Right atrium auricular region (tissue), 2 donors: ENCODE measurements at regions not wholly inside any gene's neighbourhood (a gene's known extent, or its start where the extent isn't known, plus 50 kb on each side); places are given as distances from the start of the nearest gene placed in this dataset.

Experiments
- DNase-seq: peaks from one replicate; pipeline ENCODE4 v3.0.0-alpha.2; 2019; ENCODE audit warnings: low spot score
- H3K27ac ChIP-seq, 2 donors: fragments of 200-600 bp; sonication (generic); 1 replicate in 1 of 2; 2 replicates in 1 of 2; pipeline ENCODE4 v1.5.1; 2016 to 2019
- H3K27me3 ChIP-seq, 2 donors: fragments of 200-600 bp; sonication (generic); one replicate each; pipeline versions ENCODE4 v1.5.1 to v1.6.0; 2017 to 2019
- H3K36me3 ChIP-seq: fragments of 200-600 bp; sonication (generic); one replicate; pipeline ENCODE4 v1.5.1; 2016
- H3K4me1 ChIP-seq, 2 donors: fragments of 200-600 bp; sonication (generic); one replicate each; pipeline versions ENCODE4 v1.5.1 to v1.6.0; 2017 to 2019
- H3K4me3 ChIP-seq, 2 donors: fragments of 200-600 bp; sonication (generic); 1 replicate in 1 of 2; 2 replicates in 1 of 2; pipeline ENCODE4 v1.5.1; 2017 to 2019; ENCODE audit warnings: mild to moderate bottlenecking in 1 of 2, moderate library complexity in 1 of 2
- H3K9me3 ChIP-seq, 2 donors: fragments of 200-600 bp; sonication (generic); one replicate each; pipeline ENCODE4 v1.5.1; 2019
- CTCF ChIP-seq, 2 donors: fragments of 200-600 bp; sonication (generic); IDR thresholded peaks; one replicate each; pipeline ENCODE4 v1.5.1; 2019; ENCODE audit warnings: antibody characterized with exemption in 2 of 2

- H3K4me3 ChIP-seq = no peak overlapping the region
- no peaks in the 10 kb centered on the region for H3K9me3 ChIP-seq
- DNase-seq = no peak
- H3K27ac ChIP-seq = no peak overlapping the region
- no peaks in the 10 kb centered on the region for H3K4me1 ChIP-seq
- H3K27me3 ChIP-seq = no peaks in the 10 kb centered on the region
- no peaks in the 10 kb centered on the region for H3K36me3 ChIP-seq
- no peak for TF ChIP-seq CTCF (IDR thresholded peaks at IDR 0.05)
Observed at GRCh38 chr4:119794681-119795080, 166.1 kb upstream of the PDE5A start.

- Histone ChIP-seq H3K27me3 (no peaks in the 10 kb centered on the region), H3K36me3 (no peaks in the 10 kb centered on the region), H3K4me1 (no peaks in the 10 kb centered on the region), H3K4me3 (no peak overlapping the region), H3K9me3 (no peaks in the 10 kb centered on the region), H3K27ac (no peak overlapping the region)
- TF ChIP-seq CTCF (IDR thresholded peaks at IDR 0.05) = no peak
- no peak for DNase-seq
Observed at GRCh38 chr4:119794113-119794512, 165.5 kb upstream of the PDE5A start.

- Histone ChIP-seq H3K27ac (no peak overlapping the region), H3K36me3 (no peaks in the 10 kb centered on the region), H3K4me3 (no peak overlapping the region), H3K27me3 (no peaks in the 10 kb centered on the region), H3K9me3 (peaks cover 0 to 8% of the 10 kb centered on the region in 2 donors), H3K4me1 (no peaks in the 10 kb centered on the region)
- no peak for TF ChIP-seq CTCF (IDR thresholded peaks at IDR 0.05)
- DNase-seq = no peak
Observed at GRCh38 chr4:119788349-119789266, 160.0 kb upstream of the PDE5A start.

- Histone ChIP-seq H3K4me3 (no peak overlapping the region), H3K36me3 (no peaks in the 10 kb centered on the region), H3K4me1 (no peaks in the 10 kb centered on the region), H3K9me3 (peaks cover 0 to 8% of the 10 kb centered on the region in 2 donors), H3K27ac (no peak overlapping the region), H3K27me3 (no peaks in the 10 kb centered on the region)
- DNase-seq = no peak
- TF ChIP-seq CTCF (IDR thresholded peaks at IDR 0.05) = peak in 1 of 2 donors; percentile 55
Observed at GRCh38 chr4:119785963-119786362, 157.4 kb upstream of the PDE5A start.

GRCh38 chr4:119783189-119783983 is 154.8 kb upstream of the PDE5A start:
- no peak for TF ChIP-seq CTCF (IDR thresholded peaks at IDR 0.05)
- Histone ChIP-seq H3K36me3 (no peaks in the 10 kb centered on the region), H3K27ac (no peak overlapping the region), H3K9me3 (peaks cover 0 to 5% of the 10 kb centered on the region in 2 donors), H3K27me3 (no peaks in the 10 kb centered on the region), H3K4me3 (no peak overlapping the region), H3K4me1 (no peaks in the 10 kb centered on the region)
- DNase-seq = no peak
